IPS-18a (cell line): ENCODE measurements at regions not wholly inside any gene's neighbourhood (a gene's known extent, or its start where the extent isn't known, plus 50 kb on each side); places are given as distances from the start of the nearest gene placed in this dataset.

ENCODE experiments used
- H3K27ac ChIP-seq: one replicate; pipeline ENCODE4 v1.5.1; 2013; ENCODE audit warnings: low read length
- H3K27me3 ChIP-seq: one replicate; pipeline ENCODE4 v1.6.1; 2013; ENCODE audit warnings: mild to moderate bottlenecking, low read length; ENCODE audit not compliant: control insufficient read depth, insufficient read depth
- H3K36me3 ChIP-seq: one replicate; pipeline ENCODE4 v1.6.1; 2013; ENCODE audit warnings: low read depth, low read length; ENCODE audit not compliant: control insufficient read depth
- H3K4me1 ChIP-seq: one replicate; pipeline ENCODE4 v1.6.1; 2013; ENCODE audit warnings: low read depth, low read length; ENCODE audit not compliant: control insufficient read depth
- H3K4me3 ChIP-seq: one replicate; pipeline ENCODE4 v1.5.1; 2013; ENCODE audit warnings: low read length
- H3K9ac ChIP-seq: one replicate; pipeline ENCODE4 v1.6.1; 2013; ENCODE audit warnings: mild to moderate bottlenecking, low read length, moderate library complexity
- H3K9me3 ChIP-seq: one replicate; pipeline ENCODE4 v1.6.1; 2013; ENCODE audit warnings: low read depth, low read length; ENCODE audit not compliant: control insufficient read depth

DNA sequence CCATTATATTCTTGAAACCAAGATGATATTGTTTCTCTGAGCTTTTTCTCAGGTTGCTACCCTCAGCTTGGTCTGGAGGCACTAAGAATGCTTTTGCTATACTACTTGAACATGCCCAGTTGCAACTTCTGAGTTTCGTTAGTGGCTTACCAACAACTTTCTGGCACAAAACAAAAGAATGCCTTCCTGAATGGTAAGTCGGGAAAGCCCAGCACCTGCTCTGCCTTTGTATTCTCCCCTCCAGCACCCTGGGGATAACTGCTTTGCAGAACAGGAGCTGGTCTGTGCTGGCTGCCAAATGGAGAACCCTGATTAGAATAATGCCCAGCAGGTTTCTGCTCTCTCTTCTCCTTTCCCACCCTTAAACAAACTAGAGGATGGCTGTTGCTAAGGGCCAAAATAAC, 149.3 kb downstream of the TGFB2 start:
- H3K27ac ChIP-seq, result peak overlapping the region; percentile 82
- H3K4me1 ChIP-seq, result peaks cover 27% of the 10 kb centered on the region
- peak overlapping the region; percentile 40 for H3K9ac ChIP-seq

DNA sequence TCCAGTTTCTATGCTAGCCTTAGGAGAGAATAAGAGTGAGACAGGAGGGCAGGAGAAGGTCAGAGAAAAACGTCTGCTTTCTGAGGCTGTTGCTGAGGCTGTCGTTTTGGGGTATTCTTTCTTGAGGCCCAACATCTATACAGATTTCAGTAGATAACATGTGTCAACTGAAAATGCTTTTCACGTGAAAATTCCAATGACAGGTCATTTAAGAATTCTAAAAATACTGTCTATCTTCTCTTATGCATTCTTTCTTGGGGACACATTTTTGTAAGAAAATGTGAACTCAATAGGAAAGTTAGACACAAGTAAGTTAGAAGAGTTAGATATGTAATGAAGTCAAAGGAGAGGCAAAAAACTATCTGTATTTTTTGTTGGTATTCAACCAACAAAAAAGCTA, 150.8 kb downstream of the TGFB2 start:
- Histone ChIP-seq H3K4me3 (no peak overlapping the region), H3K27me3 (no peaks in the 10 kb centered on the region), H3K4me1 (peaks cover 27% of the 10 kb centered on the region), H3K27ac (no peak overlapping the region), H3K9ac (no peak overlapping the region), H3K9me3 (no peaks in the 10 kb centered on the region), H3K36me3 (no peaks in the 10 kb centered on the region)

More for the DNA sequence above, 149.3 kb downstream of the TGFB2 start:
- no peaks in the 10 kb centered on the region for H3K36me3 ChIP-seq
- no peaks in the 10 kb centered on the region for H3K27me3 ChIP-seq
- H3K9me3 ChIP-seq, result no peaks in the 10 kb centered on the region
- H3K4me3 ChIP-seq, result peak overlapping the region; percentile 25

- Histone ChIP-seq H3K36me3 (no peaks in the 10 kb centered on the region), H3K27me3 (no peaks in the 10 kb centered on the region), H3K9me3 (no peaks in the 10 kb centered on the region), H3K9ac (no peak overlapping the region), H3K4me3 (no peak overlapping the region), H3K4me1 (peaks cover 27% of the 10 kb centered on the region), H3K27ac (no peak overlapping the region)
These were observed 151.4 kb downstream of the TGFB2 start for GRCh38 chr1:218496561-218496960.

DNA sequence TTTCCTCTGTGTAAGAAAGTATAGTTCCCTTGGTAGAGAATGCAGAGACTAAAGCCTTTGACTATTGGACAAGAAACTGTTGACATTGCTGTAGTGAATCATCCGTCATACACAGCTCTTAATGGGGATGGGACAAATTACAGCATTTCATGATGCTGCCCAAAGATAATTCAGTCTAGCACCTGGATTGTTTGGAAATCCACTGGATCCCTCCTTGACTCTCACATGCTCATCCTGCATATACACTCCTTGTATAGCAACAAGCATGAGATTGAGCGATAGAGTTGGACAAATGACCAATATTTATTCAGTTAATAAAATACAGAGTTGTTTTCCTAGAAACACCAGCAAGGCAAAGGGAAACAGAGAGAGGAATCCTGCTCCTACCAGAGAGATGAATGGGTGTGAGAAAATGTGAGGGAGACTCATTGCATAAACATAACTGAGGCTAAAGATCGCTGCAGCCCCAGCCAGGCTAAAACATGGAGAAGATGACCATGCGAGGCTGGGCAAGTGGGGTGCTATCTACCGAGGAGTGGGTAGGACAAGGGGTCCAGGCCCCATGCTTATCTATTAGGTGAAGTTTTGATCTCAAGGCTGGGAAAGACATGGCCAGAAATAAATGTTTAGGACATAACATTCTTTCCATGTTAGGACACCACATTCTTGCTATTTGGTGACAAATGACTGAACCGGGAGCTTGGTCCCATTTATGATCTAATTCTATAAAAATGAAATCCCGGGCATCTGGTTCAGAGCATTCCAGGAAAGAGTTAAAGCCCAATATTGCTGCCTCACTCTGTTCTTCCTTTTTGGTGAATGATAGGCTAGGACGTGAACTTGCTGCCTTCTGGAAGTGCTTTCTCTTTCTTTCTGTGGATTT, 153.2 kb downstream of the TGFB2 start:
- H3K36me3 ChIP-seq, result no peaks in the 10 kb centered on the region
- H3K4me3 ChIP-seq, result no peak overlapping the region
- no peak overlapping the region for H3K27ac ChIP-seq
- H3K9me3 ChIP-seq, result no peaks in the 10 kb centered on the region
- no peak overlapping the region for H3K9ac ChIP-seq
- H3K4me1 ChIP-seq, result peaks cover 27% of the 10 kb centered on the region
- H3K27me3 ChIP-seq, result no peaks in the 10 kb centered on the region

GRCh38 chr1:218499011-218499691, 154.0 kb downstream of the TGFB2 start:
- H3K27ac ChIP-seq, result no peak overlapping the region
- no peak overlapping the region for H3K4me3 ChIP-seq
- no peaks in the 10 kb centered on the region for H3K27me3 ChIP-seq

GRCh38 chr1:218499911-218500310, 154.8 kb downstream of the TGFB2 start:
- no peaks in the 10 kb centered on the region for H3K27me3 ChIP-seq
- H3K27ac ChIP-seq, result no peak overlapping the region
- peaks cover 11% of the 10 kb centered on the region for H3K4me1 ChIP-seq
- no peak overlapping the region for H3K4me3 ChIP-seq
- no peak overlapping the region for H3K9ac ChIP-seq
- no peaks in the 10 kb centered on the region for H3K9me3 ChIP-seq
- no peaks in the 10 kb centered on the region for H3K36me3 ChIP-seq

More at GRCh38 chr1:218499011-218499691, 154.0 kb downstream of the TGFB2 start:
- Histone ChIP-seq H3K9ac (no peak overlapping the region), H3K36me3 (no peaks in the 10 kb centered on the region), H3K9me3 (no peaks in the 10 kb centered on the region), H3K4me1 (peaks cover 18% of the 10 kb centered on the region)

DNA sequence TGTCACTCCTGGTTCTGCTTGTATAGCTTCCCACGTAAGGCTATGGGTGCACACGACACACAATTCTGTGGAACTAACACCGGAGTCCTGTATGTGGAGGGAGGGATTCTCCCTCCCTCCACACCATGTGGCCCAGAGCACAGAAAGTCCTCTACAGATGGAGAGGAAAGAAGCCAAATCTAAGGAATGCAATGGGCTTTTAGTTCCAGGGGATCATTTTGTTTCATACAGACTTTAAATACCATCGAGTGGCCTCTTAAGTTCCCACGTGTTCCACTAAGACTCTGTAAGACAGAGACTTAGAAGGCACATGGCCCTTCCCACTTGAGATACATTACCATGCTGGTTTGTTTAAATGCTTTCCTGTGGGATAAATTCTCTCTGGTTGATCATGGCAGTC, 156.0 kb downstream of the TGFB2 start:
- Histone ChIP-seq H3K27me3 (no peaks in the 10 kb centered on the region), H3K36me3 (no peaks in the 10 kb centered on the region), H3K9ac (no peak overlapping the region), H3K9me3 (no peaks in the 10 kb centered on the region), H3K4me3 (no peak overlapping the region), H3K4me1 (no peaks in the 10 kb centered on the region), H3K27ac (no peak overlapping the region)

GRCh38 chr1:218502383-218502782, 157.2 kb downstream of the TGFB2 start:
- Histone ChIP-seq H3K27ac (no peak overlapping the region), H3K4me3 (no peak overlapping the region)

DNA sequence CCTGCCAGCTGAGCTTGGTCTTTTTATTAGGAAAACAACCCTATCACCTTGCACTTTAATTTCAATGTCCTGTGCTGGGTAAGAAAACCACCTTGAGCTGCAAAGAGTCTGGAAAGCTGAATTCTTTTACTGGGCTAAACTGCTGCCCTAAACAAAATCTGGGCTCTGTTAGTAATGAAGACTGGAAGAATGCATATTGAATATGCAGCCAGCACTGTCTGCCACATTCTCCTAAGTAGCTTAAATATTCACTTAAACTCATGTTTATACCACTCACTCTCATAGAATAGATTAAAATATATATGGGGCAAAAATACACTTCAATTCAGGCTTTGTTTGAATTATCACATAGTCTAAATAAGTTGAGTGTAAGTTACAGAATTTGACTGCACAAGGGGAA, 158.0 kb downstream of the TGFB2 start:
- Histone ChIP-seq H3K4me1 (no peaks in the 10 kb centered on the region), H3K9me3 (peaks cover 15% of the 10 kb centered on the region), H3K27ac (no peak overlapping the region), H3K9ac (no peak overlapping the region), H3K36me3 (no peaks in the 10 kb centered on the region), H3K27me3 (no peaks in the 10 kb centered on the region), H3K4me3 (no peak overlapping the region)

More at GRCh38 chr1:218502383-218502782, 157.2 kb downstream of the TGFB2 start:
- H3K9me3 ChIP-seq, result peaks cover 10% of the 10 kb centered on the region
- H3K27me3 ChIP-seq, result no peaks in the 10 kb centered on the region
- no peak overlapping the region for H3K9ac ChIP-seq
- no peaks in the 10 kb centered on the region for H3K36me3 ChIP-seq
- H3K4me1 ChIP-seq, result no peaks in the 10 kb centered on the region

GRCh38 chr1:218507355-218508002, 162.3 kb downstream of the TGFB2 start:
- peaks cover 25% of the 10 kb centered on the region for H3K9me3 ChIP-seq
- no peaks in the 10 kb centered on the region for H3K36me3 ChIP-seq
- H3K4me3 ChIP-seq, result no peak overlapping the region
- no peak overlapping the region for H3K9ac ChIP-seq
- no peak overlapping the region for H3K27ac ChIP-seq
- H3K27me3 ChIP-seq, result no peaks in the 10 kb centered on the region
- H3K4me1 ChIP-seq, result no peaks in the 10 kb centered on the region

DNA sequence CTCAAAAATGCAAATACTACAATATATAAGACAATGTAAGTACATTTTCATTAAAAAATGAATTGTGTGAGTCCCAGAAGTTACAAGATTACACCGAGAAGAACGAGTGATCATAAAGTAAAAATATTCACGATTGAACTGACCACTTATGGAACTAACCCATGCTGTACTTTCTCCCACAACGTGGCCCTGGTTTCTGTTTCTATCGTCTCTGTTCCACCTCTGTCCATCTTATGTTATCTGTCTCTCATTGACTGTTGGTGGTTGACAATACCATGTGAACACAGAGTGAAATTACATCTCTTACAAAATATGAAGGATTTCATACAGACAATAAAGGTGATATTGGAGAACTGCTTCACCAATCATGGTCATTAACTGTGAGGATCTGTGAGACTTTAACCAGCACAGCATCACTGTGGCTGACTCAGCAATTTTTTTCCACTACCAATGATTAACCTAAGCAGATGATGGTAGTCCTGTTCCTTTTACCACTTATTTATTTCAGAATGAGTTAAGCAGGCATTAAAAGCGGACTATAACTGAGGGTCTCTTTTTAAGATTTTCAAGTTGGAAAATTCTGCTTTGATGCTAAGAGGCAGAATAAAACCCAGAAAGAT, 165.1 kb downstream of the TGFB2 start:
- Histone ChIP-seq H3K9ac (no peak overlapping the region), H3K27ac (no peak overlapping the region), H3K4me3 (no peak overlapping the region), H3K27me3 (no peaks in the 10 kb centered on the region), H3K4me1 (no peaks in the 10 kb centered on the region), H3K36me3 (no peaks in the 10 kb centered on the region), H3K9me3 (peaks cover 25% of the 10 kb centered on the region)
